ENCODE measurements at regions not wholly inside any gene's neighbourhood (a gene's known extent, or its start where the extent isn't known, plus 50 kb on each side); places are given as distances from the start of the nearest gene placed in this dataset.
"Not testable (repeated sequence)": the region's sequence is repeated elsewhere in the genome, so short reads cannot be mapped to it uniquely, and the experiment has no call there.

GRCh38 chr1:60273185-60273584, 199.6 kb upstream of the C1orf87 start:
- no peak for DNase-seq (ENCODE audit: low read depth in 2 of 2)

DNA sequence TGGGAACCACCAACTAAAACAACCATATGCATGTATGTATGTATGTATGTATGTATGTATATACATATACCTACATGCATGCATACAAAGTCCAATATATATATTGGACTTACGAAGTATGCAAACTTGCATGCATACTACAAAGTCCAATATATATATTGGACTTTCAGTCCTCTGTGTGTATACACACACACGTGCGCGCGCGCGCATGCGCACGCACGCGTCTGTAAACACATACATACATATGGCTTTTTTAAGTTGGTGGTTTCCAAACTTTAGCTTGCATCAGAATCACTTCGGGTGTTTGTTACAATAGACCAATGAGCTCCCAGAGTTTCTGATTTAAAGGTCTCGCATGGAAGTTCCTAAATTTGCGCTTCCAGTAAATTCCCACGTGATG, 197.5 kb upstream of the C1orf87 start:
- DNase-seq (ENCODE audit: low read depth in 2 of 2): no peak

- no peak for DNase-seq (ENCODE audit: low read depth in 2 of 2)
These were observed 194.9 kb upstream of the C1orf87 start for GRCh38 chr1:60268451-60268850.

- DNase-seq (ENCODE audit: low read depth in 2 of 2): no peak
These were observed 192.3 kb upstream of the C1orf87 start for GRCh38 chr1:60265560-60266535.

DNA sequence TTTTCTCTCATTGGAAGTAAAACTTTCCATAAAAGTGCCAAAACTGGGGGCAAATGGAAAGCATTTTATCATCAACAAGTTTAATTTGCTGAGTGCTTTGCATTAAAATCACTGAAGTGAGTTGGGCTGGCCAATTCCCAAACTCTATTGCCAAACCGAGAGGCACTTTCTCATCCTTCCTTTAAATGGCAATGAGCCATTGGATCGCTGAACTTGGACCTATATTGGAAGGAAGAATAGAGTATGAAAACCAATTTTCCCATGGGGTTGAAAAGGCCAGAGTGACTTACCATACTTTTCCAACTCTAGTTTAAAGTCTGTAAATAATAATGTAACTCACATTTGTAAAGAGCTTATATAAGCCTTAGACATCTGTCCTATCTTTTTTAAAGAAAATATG, 189.1 kb upstream of the C1orf87 start:
- no peak for DNase-seq (ENCODE audit: low read depth in 2 of 2)

DNA sequence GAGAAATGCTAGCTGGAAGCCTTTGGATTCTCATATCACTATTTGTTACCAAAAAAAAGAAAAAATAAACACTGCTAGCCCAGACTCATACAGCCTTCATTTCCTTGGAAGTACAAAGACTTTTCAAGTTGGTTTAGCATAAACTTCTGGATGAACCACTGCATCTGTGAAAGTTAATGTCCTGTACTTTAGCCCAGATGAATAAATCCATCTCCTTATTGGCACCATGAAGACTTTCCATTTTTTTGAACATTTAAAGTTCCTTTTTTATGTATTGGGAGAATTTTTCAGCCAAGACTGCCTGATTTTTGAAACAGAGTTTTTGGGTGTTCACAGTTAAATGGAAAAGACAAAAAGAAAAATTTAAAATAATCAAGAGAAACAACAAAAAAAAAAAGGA, 184.0 kb upstream of the C1orf87 start:
- DNase-seq (ENCODE audit: low read depth in 2 of 2): no peak

DNA sequence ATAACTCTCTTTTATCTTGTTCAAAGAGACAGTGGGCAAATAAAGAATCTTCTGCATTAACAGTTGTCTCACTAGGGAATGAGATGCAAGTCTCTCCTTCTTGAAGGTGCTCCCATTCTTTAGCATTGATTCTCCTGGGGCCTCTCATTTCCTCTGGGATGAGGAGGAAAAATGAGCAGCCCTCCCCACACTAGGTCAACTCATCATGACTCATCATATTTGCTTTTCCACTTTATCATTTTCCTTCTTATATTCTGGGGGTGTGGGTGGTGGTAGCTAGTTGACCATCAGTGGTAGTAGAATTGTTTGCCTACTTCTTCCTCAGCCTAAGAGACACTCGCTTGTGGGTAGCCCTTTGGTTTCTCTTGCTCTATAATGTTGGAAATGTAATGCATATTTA, 182.0 kb upstream of the C1orf87 start:
- DNase-seq (ENCODE audit: low read depth in 2 of 2): no peak

GRCh38 chr1:60251426-60251825, 177.9 kb upstream of the C1orf87 start:
- DNase-seq (ENCODE audit: low read depth in 2 of 2): no peak

- DNase-seq (ENCODE audit: low read depth in 2 of 2): not testable (repeated sequence)
These were observed 173.9 kb upstream of the C1orf87 start for GRCh38 chr1:60247467-60247866.

GRCh38 chr1:60245324-60245723, 171.8 kb upstream of the C1orf87 start:
- DNase-seq (ENCODE audit: low read depth in 2 of 2): no peak

GRCh38 chr1:60244906-60245305, 171.3 kb upstream of the C1orf87 start:
- no peak for DNase-seq (ENCODE audit: low read depth in 2 of 2)

DNA sequence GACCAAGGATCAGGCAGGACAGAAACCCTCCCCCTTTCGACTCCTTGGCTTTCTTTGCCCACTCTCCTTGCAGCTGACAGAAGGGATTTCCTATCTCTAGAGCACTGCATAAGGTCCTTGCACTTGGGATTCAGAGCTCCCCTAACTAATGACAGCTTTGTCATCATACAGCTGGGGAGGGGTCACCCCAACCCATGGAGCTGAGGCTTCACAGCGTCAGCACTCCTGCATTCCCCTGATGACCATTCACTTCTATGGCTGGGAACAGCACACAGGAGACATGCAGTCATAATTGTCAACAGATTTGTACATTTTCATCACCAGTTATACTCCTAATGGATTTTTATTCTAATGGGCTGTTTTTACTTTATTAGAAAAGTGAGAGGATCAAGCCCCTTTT, 161.7 kb upstream of the C1orf87 start:
- DNase-seq (ENCODE audit: low read depth in 2 of 2): no peak

DNA sequence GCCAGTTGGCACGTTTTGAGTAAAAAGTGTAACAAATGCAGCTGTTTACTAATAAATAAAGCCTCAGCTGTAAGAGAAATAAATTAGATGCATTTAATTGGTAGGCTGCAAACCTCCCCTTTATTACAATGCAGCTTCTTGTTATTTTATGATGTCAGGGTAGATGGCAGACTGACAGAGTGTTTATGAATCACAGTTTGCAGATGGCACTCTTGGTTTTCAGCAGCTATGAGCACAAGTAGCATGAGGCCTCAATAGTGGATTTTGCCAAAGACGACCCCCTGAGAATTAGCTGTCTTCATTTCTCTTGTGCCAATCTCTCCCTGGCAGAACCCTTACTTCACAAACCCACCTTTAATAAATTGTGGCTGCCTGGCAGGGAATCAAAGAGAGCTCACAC, 161.2 kb upstream of the C1orf87 start:
- no peak for DNase-seq (ENCODE audit: low read depth in 2 of 2)

GRCh38 chr1:60229821-60230220, 156.3 kb upstream of the C1orf87 start:
- no peak for DNase-seq (ENCODE audit: low read depth in 2 of 2)

GRCh38 chr1:60228041-60228491, 154.5 kb upstream of the C1orf87 start:
- DNase-seq (ENCODE audit: low read depth in 2 of 2): no peak

GRCh38 chr1:60227601-60228000, 154.0 kb upstream of the C1orf87 start:
- no peak for DNase-seq (ENCODE audit: low read depth in 2 of 2)

GRCh38 chr1:60225486-60225885, 151.9 kb upstream of the C1orf87 start:
- DNase-seq (ENCODE audit: low read depth in 2 of 2): no peak

- no peak for DNase-seq (ENCODE audit: low read depth in 2 of 2)
These were observed 151.0 kb upstream of the C1orf87 start for GRCh38 chr1:60224523-60224922.

DNA sequence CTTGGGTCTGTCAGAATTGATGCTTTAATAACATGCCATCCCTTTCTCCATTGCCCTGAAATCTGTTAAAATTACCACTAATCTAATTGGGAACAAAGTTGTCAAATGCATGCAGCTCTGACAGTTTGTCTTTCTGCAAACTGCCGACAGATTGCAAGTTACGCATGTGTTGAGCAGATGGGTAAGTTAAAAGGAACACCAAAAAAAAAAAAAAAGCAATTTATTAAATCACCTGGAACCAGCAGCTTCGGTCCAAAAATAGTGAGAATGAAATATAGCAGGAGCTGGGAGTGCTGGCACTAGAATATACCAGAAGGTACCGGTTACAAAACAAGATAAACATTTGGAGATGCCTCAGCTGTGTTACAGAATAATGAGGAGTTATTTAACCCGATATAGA, 149.6 kb upstream of the C1orf87 start:
- DNase-seq (ENCODE audit: low read depth in 2 of 2): no peak

DNA sequence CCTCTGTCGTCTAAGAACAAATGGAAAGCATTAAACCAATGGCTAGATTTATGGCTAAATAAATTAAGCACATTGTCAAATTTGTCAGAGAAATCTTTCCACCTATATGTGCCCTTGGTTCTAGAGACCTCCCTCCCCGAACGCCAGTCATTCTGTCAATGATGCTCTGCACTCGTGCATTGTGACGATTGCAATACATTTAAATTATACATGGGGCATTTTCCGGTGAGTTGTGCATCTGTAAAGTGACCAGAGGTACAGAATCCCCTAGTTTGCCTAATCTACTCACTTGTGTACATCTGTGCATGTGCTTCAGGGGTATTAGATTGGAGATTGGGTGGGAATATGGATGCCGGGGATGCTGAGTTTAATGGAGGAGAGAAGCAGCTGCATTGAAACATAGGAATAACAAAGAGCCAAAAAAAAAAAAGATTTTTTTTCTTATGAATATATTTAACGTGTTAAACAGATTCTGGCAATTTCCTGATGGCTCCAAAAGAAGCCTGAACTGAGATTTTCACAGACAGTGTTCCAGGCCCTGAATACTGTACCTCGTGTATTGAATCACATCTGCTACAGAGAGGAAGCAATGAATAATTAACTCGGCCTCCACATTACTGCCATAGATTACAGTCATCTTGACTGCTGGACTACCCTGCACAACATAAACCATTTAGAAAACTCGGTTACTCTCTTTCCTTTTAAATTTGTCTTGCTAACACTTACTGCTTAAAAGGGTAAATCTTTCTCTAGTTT, 149.0 kb upstream of the C1orf87 start:
- DNase-seq (ENCODE audit: low read depth in 2 of 2): no peak

- DNase-seq (ENCODE audit: low read depth in 2 of 2): no peak
These were observed 139.7 kb upstream of the C1orf87 start for GRCh38 chr1:60213253-60213652.

GRCh38 chr1:60196026-60196425, 122.5 kb upstream of the C1orf87 start:
- no peak for DNase-seq (ENCODE audit: low read depth in 2 of 2)

DNA sequence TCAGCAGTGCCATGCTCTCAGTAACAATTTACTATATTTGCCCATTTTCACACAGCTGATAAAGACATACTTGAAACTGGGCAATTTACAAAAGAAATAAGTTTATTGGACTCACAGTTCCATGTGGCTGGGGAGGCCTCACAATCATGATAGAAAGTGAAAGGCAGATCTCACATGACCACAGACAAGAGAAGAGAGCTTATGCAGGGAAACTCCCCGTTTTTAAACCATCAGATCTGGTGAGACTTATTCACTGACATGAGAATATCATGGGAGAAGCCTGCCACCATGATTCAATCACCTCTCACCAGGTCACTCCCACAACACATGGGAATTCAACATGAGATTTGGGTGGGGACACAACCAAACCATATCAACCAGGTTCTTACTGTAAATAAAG, 112.1 kb upstream of the C1orf87 start:
- no peak for DNase-seq (ENCODE audit: low read depth in 2 of 2)

Measured in stimulated activated CD4-positive, alpha-beta T cell treated with anti-CD3 and anti-CD28 coated beads, Interleukin-1b, Interleukin-23, amount 100 ng/mL, for 4 hours (primary cell).